ENCODE measurements at regions not wholly inside any gene's neighbourhood (a gene's known extent, or its start where the extent isn't known, plus 50 kb on each side); places are given as distances from the start of the nearest gene placed in this dataset.

- peak; percentile 68 for DNase-seq (ENCODE audit: low read depth)
- no peak for TF ChIP-seq CTCF (IDR thresholded peaks at IDR 0.05; ENCODE audit: control insufficient read depth, extremely low read depth, insufficient read depth)
- no peak overlapping the region for H3K4me3 ChIP-seq (ENCODE audit: low read depth, low read length)
Measured at GRCh38 chr12:90619943-90620342, 335.0 kb downstream of the CCER1 start.

- no peak for TF ChIP-seq CTCF (IDR thresholded peaks at IDR 0.05; ENCODE audit: control insufficient read depth, extremely low read depth, insufficient read depth)
- no peak overlapping the region for H3K4me3 ChIP-seq (ENCODE audit: low read depth, low read length)
Measured at GRCh38 chr12:90618586-90618985, 336.4 kb downstream of the CCER1 start.

DNA sequence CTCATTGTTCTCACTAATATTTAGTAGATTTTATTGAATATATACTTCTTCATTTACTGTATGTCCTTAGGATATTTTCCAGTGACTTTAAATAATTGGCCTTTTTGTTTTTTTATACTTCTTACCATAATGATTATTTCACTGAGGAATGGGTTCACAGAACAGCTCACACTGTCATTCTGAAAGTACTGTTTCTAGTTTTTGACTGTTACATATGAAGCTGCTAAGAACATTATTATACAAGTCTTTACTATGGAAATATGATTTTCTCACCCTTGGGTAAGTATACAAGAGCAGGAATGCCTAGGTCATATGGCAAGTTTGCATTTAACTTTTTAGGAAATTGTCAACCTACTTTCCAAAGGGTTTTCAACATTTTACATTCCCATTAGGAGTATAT, 343.1 kb downstream of the CCER1 start:
- no peak for TF ChIP-seq CTCF (IDR thresholded peaks at IDR 0.05; ENCODE audit: control insufficient read depth, extremely low read depth, insufficient read depth)
- DNase-seq (ENCODE audit: low read depth) = no peak
- H3K4me3 ChIP-seq (ENCODE audit: low read depth, low read length) = no peak overlapping the region

More at GRCh38 chr12:90618586-90618985, 336.4 kb downstream of the CCER1 start:
- DNase-seq (ENCODE audit: low read depth) = no peak

- DNase-seq (ENCODE audit: low read depth) = no peak
- H3K4me3 ChIP-seq (ENCODE audit: low read depth, low read length) = no peak overlapping the region
- TF ChIP-seq CTCF (IDR thresholded peaks at IDR 0.05; ENCODE audit: control insufficient read depth, extremely low read depth, insufficient read depth) = no peak
Measured at GRCh38 chr12:90611048-90611447, 343.9 kb downstream of the CCER1 start.

DNA sequence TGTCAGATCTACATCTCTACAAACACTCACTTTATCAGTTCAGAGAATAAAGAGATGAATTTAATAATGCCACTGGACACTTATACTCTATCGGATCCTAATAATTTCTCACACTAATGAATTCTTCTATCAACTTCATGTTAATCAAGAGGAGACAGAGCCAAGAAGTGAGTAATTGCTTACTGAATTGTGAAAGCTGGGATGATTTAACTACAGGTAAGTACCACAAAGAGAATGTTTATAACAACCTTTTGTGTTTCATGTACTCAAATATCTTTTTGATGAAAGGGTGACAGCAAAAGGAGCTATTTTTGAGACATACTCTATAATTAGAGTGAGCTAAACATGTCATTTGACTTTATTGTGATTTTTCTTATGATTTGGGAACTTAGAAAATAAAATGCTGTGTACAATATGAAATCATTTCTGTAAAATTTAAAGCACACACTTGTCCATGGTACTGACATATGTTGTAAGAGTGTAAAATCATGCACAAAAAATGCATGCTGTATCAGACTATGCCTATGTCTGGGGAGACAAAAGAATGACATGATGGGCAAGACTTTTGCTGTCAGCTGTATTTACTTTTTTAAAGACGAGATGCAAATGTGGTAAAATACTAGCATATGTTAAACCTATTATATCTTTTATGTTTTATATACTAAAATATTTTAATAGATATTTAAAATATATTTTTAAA, 361.2 kb downstream of the CCER1 start:
- TF ChIP-seq CTCF (IDR thresholded peaks at IDR 0.05; ENCODE audit: control insufficient read depth, extremely low read depth, insufficient read depth) = no peak
- no peak for DNase-seq (ENCODE audit: low read depth)
- H3K4me3 ChIP-seq (ENCODE audit: low read depth, low read length) = no peak overlapping the region

DNA sequence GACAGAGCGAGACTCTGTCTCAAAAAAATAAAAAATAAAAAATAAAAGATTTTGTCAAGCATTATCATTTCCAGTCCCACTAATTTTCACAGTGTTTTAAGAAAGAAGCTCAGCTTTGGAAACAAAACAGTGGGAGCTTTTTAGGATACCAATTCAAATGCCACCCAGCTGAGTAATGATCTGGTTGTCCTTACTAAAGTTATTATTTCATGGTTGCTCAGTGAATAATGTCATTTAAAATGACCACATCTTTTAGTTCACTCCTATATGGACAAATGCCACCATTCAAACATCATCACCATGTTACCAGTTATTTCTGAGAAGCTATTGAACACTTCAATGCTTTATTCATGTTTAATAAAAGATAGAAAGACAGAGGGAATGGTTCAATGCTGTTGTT, 365.0 kb downstream of the CCER1 start:
- no peak overlapping the region for H3K4me3 ChIP-seq (ENCODE audit: low read depth, low read length)
- no peak for TF ChIP-seq CTCF (IDR thresholded peaks at IDR 0.05; ENCODE audit: control insufficient read depth, extremely low read depth, insufficient read depth)
- DNase-seq (ENCODE audit: low read depth) = no peak

Measured in LNCaP clone FGC (cell line).